ENCODE measurements at regions not wholly inside any gene's neighbourhood (a gene's known extent, or its start where the extent isn't known, plus 50 kb on each side); places are given as distances from the start of the nearest gene placed in this dataset.

DNA sequence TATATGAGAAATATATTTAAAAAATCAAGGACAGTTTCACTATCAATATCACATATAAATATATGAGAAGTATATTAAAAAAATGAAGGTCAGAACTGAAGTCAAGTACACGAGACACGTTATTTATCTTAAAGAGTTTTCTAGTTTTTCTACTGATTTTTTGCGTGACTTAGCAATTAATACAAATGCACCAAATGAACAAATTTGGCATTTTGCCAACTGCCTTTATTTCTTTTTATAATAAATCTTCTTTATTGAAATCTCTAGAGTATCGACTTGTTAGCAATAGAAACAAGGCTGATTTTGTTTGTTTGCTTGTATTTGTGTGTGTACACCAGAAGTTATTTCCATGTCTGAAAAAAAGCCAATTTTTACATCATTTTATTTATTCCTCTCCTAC is 1684.7 kb upstream of the RAG2 start:
- no peak for DNase-seq (ENCODE audit: low read depth)

DNA sequence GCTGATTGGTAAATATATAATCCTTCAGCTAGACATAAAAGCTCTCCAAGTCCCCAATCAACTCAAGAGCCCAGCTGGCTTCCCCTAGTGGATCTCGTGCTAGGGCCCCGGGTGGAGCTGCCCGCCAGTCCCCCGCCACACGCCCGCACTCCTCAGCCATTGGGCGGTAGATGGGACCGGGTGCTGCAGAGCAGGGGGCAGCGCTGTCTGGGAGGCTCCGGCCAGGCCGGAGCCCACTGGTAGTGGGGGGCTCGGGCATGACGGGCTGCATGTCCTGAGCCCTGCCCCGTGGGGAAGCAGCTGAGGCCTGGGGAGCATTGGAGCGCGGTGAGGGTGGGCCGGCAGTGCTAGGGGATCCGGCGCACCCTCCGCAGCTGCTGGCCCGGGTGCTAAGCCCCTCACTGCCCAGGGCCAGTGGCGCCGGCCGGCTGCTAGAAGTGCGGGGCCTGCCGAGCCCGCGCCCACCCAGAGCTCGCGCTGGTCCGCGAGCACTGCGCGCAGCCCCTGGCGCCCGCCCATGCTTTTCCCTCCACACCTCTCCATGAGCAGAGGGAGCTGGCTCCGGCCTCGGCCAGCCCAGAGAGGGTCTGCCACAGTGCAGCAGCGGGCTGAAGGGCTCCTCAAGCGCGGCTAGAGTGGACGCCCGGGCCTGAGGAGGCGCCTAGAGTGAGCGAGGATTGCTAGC is 1680.6 kb upstream of the RAG2 start:
- DNase-seq (ENCODE audit: low read depth) = no peak

DNA sequence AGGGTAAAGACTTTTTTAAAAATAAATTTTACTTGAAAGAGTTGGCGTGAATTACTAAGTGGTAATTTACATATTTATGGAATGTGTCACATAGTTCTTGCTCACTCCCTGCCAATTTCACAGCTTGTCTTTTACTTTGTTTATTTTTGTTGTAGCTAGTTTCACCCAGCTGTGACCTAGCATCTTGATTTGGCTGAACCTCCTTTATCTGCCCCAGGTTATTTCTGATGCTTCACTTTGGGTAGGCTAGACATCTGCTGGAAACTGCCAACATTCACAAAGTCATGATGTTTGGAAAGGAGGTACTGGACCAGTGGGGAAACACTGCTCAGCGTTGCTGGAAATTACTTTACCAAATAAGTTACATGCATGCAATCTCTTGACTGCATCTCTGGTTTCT is 1676.0 kb upstream of the RAG2 start:
- DNase-seq (ENCODE audit: low read depth) = no peak

DNA sequence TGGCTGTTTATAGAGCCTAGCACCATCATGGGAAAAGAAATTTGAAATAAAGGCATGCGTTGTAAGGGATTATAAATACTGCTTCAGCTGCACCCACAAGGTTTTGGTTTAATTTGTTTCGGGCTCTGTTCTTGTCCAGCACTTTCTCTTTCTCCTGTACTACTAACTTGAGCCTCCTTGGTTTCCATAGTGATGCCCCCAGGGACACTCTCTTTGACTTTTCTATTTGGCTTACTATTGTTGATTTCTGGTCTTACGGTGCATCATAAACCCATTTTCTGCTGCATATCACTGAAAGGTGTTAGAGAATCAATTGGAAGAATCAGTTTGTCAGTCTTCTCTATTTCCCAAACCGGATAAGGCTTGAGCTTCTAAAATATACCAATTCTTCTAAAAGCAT is 1674.3 kb upstream of the RAG2 start:
- no peak for DNase-seq (ENCODE audit: low read depth)

DNA sequence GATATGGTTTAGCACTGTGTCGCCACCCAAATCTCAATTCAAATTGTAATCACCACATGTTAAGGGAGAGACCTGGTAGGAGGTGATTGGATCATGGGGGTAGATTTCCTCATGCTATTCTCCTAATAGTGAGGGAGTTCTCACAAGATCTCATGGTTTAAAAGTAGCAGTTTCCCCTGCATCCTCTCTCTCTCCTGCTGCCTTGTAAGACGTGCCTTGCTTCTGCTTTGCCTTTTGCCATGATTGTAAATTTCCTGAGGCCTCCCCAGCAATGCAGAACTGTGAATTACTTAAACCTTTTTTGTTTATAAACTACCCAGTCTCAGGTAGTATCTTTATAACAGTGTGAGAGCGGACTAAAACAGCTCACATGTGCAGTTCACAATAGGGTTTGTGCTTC is 1668.7 kb upstream of the RAG2 start:
- no peak for DNase-seq (ENCODE audit: low read depth)

DNA sequence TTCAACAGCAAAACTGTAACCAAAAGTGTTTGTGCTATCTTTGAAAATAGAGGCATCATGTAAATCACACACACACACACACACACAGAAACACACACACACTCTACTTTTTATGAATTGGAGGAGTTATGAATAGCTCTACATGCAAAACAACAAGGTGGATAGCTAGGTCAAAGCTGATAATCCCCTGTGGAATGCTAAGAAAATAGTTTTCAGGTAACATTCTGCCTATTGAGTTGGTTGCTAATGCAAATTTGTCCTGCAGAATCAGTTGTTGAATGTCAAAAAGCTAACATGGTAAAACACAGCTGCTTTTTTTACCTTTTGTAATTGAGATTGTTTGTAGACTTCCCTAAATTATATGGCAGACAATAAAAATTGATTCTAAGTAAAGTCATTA is 1658.4 kb upstream of the RAG2 start:
- no peak for DNase-seq (ENCODE audit: low read depth)

DNA sequence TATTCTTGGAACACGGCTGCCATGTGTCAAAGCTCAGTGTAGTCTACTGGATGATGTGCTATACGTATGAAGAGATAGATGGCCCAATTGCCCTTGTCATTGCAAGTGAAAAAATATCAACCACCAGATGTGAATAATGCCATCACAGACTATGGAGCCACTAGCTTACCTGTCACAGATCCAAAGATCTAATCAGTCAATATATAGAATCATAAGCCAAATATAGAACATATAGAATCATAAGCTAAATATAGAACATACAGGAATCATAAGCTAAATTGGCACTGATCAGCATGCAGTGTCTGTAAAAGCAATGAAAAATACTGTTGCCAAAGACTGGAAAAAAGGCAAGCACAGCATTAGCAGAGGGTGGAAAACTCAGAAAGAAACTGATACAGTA is 1656.9 kb upstream of the RAG2 start:
- no peak for DNase-seq (ENCODE audit: low read depth)

DNA sequence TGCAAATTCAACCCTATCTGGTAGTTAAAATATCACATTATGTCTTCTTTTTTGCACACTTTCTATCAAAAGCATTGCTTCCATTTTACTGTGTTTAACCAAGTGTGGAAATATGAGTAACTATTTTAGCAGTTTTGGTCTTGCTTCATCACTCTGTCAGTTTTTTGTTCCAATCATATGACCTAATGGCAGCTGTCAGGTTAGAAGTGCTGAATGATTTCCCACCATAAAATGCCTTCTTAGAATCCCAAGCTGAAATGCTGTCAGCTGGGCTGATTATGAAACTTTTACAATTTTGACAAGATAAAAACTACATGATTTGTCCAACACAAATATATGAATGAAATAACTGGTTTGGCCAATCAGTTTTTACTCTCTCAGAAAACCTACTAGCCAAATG is 1654.6 kb upstream of the RAG2 start:
- DNase-seq (ENCODE audit: low read depth) = no peak

DNA sequence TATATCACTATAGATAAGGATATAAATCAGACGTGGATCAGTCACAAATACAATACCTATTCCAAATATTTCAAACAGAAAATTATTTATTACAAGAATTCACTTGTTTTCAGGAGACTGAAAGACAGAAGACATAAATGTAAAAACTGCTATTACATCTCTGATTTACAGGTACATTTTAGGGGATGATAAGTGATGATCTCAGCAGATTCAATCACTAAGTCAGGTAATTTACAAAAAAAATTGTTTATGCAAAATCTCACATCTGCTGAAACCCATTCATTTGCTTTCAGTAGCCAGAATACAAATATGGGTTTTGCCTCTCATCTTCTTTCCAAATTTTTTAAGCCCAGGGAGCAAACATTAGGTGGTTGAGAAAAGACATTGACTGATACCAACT is 1648.4 kb upstream of the RAG2 start:
- no peak for DNase-seq (ENCODE audit: low read depth)

DNA sequence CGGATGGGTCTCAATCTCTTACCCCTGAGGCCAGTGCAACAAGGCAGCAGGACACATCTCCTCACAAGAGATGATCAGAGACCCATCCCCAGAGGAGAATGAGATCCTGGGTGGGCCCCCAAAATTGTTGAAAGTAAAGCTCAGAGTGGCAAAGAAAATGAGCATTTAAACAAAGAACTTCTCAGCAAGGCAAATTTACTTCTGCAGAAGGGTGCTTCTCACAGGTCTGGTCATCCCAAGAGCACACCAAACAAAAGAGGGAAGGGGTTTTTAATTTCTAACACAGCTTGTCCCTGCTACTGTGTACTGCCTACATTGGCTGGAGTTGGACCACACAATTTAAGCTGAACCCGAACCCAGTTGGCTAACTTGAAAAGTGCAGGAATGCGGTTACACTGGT is 1628.6 kb upstream of the RAG2 start:
- DNase-seq (ENCODE audit: low read depth) = no peak

DNA sequence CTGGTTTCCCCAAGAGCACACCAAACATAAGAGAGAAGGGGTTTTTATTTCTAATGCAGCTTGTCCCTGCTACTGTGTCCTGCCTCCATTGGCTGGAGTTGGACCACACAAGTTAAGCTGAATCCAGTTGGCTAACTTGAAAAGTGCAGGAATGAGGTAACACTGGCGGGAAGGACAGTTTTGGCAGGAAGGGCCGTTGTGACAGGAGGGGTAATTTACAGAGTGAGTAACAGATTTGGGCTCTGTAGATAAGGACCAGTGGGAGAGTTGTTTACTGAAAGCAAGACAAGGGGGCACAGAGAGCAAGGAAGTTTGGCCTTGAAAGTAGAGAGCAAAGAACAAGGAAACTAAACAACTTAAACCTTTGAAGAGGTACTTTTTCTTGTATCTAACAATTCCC is 1623.3 kb upstream of the RAG2 start:
- no peak for DNase-seq (ENCODE audit: low read depth)

DNA sequence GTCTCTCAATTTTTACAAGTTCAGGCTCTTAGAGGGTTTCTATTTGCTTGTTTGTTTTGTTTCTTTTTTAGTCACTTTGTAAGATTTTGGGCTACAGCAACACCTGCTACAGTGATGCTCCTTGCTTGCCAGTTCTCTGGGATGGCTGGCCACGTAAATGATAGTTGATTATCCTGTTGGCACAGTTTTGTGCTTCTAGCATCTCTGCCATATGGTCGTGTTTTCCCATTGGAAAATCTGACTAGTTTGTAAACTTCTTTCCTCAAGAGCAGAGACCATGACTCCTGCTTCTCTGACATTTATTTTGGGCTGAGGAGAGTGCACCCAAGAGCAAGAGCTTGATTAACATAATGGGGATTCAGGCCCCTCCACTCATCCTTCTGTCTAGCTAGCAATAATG is 1621.6 kb upstream of the RAG2 start:
- DNase-seq (ENCODE audit: low read depth) = no peak

DNA sequence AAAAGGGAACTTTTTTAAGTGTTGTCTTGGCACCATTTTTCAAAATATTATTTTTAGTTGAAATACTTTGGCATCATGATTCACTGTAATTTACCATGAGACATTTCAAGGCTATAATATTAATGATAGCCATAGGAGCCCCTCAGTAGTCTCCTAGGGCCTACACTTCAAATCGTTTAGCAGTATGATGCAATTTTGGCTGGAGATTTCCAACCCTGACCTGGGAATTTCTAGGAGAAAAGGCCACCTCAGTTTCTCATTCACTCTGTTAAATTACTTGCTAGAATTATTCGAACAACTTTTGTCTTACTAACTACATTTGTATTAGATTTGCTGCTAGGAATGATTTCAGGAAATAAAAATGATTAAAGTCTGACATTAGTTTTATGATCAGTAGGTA is 1610.9 kb upstream of the RAG2 start:
- no peak for DNase-seq (ENCODE audit: low read depth)

DNA sequence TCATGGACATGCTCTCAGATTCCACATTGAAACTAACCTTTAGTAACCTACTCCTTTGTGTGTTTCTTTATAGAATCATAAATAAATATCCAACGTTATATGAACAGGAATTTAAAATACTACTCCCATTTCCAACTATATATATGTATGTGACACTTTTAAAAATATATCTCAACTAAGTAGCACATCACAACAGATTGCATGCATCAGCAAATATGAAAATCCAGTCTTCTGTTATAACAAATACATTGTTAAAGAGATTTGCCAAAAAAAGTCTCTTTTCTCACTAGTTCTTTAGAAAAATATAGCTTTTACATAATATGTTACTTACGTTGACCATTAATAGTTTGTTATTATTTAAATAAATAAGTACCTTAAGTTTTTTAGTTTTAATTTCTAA is 1608.6 kb upstream of the RAG2 start:
- DNase-seq (ENCODE audit: low read depth) = no peak

DNA sequence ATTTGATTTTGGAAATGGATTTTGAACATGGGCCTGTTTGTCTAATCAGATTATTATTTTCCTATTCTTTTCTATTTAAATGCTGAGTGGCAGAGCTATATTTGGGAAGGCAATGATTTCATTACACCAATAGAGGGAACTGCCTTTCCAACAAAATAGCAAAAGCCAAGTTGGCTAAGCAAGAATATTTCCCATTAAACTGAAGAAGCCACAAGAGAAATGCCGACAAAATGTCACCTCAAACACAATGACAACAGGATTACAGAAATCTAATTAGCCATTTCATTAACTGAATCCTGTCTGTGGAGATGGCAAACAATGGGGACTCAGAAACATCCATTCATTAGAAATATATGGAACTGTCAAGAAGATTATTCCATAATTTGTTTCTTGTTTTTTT is 1593.1 kb upstream of the RAG2 start:
- no peak for DNase-seq (ENCODE audit: low read depth)

DNA sequence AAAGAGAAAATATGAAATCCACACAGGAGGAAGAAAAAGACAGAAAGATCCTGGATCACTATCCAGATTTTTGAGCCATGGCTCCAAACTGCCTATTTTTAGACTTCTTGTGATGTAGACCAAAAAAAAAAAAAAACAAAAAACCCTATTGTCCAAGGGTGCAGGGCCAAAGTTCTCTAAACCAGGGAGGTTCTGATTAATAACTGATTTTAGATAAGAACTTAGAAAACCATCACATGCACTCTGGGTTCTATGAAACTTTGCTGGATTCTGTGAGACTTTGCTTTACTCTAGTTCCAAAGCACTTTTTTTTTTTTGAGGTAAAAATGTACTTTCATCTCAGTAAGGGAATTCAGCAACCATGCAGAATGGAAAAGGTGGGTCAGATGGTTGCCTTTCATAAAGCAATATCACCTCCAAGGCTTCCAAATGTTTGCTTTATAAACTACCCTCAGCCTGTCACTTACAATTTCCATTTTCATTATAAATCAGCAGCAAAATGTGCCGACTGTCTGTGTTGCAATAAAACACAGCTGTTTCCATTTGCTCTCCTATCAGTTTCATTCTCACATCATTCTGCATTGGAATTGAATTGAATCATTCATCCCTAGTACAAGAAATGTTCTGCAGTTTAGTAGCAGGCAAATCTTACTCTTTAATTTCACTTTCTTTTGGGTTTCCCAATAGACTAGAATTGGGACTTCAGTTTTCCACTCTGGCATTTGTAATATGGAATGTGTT is 1584.3 kb upstream of the RAG2 start:
- DNase-seq (ENCODE audit: low read depth) = no peak

DNA sequence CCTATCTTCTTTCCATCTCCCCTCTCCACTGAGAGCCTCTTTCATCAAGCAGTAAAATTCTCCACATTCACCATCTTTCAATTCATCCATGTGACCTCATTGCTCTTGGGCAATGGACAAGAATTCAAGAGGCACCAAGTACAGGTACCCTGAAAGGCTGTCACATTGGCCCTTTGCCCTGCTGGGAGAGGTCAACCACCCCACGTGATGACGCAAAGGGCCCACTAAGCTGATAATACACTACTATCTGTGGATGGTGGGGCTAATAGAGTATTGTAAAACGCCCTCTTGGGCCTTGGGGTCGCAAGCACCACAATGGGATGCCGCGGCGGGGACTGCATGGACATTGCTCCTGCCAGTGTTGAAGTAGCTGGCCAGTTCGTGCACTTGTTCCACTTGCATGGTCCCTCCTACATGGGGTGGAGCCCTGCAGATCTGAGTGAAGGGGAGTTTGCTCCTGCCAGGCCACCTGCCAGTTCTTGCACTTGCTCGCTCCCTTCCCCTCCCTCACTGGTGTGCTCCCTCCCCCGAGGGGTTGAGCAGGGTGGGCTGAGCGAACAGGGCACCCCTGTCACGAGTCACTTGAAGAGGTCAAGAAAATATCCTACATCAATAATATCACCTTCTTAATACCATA is 1578.8 kb upstream of the RAG2 start:
- no peak for DNase-seq (ENCODE audit: low read depth)

DNA sequence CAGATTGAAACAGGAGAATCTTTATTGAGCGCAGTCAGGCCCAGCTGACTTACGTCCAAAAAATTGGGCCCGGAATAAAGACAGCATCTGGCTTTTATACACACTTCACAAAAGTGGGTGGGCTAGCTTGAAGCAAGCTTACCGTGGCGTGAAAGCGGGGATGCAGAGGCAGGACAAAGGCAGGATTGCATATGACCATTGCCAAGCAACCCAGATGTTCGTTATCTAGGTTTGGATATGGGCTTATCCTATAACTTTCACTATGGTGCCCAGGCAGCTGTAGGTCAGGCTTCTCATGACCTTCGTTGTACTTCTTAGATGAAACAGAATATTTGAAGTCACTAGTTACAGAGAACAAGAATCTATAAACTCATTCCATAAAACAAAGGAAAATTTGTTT is 1575.6 kb upstream of the RAG2 start:
- no peak for DNase-seq (ENCODE audit: low read depth)

DNA sequence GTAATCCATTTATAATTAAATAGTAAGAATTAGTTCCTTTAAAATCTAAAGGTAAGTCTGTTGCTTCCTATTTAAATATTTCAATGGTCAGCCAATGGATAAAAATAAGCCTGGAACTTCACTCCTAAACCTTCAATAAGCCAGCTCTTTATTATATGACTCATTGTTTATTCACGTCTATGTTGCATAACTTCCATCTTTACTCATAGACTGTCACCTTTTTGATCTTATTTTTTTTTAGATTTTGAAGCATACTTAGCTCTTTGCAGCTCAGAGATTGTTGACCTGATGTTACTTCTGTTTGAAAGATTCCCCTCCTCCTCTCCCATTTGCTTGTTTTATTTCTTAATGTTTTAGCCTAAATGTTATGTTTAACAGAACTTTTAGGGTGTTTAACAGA is 1571.2 kb upstream of the RAG2 start:
- no peak for DNase-seq (ENCODE audit: low read depth)

DNA sequence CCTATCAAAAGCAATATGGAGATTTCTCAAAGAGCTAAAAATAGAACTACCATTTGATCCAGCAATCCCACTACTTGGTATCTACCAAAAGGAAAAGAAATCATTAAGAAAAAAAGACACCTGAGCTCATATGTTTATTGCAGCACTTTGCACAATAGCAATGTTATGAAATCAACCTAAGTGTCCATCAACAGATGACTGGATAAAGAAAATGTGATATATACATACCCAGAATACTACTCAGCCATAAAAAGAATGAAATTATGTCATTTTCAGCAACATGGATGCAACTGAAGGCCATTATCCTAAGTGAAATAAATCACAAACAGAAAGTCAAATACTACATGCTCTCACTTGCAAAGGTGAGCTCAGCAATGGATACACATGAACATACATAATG is 1565.5 kb upstream of the RAG2 start:
- no peak for DNase-seq (ENCODE audit: low read depth)

DNA sequence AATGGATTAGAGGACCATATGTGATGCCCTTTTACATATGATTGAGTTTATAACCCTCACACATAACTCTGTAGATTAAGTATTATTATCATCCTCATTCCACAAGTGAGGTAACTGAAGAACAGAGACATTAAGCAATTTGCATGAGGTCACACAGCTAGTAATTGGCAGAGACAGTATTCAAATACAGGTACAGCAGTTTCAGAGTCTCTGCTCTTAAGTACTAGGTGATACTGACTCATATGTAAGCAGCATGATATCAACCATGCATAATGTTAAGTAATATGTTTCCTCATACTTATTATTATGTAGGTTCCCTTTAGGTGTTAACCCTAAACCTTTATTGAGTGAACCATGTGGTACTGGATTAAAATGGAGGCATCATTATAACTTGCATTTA is 1562.4 kb upstream of the RAG2 start:
- DNase-seq (ENCODE audit: low read depth) = no peak

DNA sequence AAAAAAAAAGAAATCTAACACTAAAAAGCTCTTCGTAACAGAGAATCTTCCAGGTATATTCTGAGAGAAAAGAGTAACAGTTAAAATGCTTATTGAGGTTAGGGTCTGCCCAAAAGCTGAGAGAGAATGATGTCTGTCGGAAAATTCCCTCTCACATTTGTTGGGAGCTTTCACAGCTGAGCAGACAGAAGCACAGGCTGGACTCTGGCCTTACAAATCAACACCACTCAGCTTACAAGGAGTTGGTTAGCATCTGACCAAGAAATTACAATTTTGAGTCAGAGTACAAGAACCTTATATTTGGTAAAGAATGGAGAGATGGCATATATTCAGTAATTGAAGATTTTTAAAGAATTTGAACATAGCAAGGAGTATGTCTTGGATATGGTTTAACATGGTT is 1561.0 kb upstream of the RAG2 start:
- DNase-seq (ENCODE audit: low read depth) = no peak

DNA sequence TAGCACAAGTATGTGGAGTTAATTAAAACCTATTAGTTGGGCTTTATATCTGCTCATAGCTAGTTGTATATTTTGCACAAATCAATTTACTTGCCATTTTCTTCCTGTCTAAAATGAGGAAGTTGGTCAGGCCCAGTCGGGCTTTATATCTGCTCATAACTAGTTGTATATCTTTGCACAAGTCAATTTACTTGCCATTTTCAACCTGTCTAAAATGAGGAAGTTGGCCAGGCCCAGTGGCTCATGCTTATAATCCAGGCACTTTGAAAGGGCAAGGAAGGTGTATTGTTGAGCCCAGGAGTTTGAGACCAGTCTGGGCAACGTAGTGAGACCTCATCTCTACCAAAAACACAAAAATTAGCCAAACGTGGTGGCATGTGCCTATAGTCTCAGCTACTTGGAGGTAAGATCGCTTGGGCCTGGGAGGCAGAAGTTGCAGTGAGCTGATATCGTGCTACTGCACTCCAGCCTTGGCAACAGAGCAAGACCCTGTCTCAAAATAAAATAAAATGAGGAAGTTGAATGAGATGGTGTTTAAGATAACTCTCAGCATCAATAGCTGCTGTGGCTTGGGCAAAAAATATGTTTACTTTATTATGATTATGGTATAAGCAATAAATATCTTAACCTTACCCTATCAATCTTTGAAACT is 1558.6 kb upstream of the RAG2 start:
- no peak for DNase-seq (ENCODE audit: low read depth)

Measured in GM04504 (cell line).